T-cell (primary cell): ENCODE measurements at regions not wholly inside any gene's neighbourhood (a gene's known extent, or its start where the extent isn't known, plus 50 kb on each side); places are given as distances from the start of the nearest gene placed in this dataset.

ENCODE experiments used
- ATAC-seq, 4 experiments: fragments of 200-7000 bp in 3 of 4; fragments of 150-1000 bp in 1 of 4; cut with Tn5 transposase; replicated peaks in 1 of 4; 1 replicate in 3 of 4; 2 replicates in 1 of 4; pipeline ENCODE4 v1.10.0; 2021; ENCODE audit warnings: moderate library complexity in 3 of 4, mild to moderate bottlenecking in 2 of 4, moderate number of reproducible peaks in 1 of 4
- CTCF ChIA-PET, 2 donors: fragments of 300-600 bp; sonication (Branson Sonifier 250); formaldehyde crosslinking; loops; one replicate each; lab custom pipeline; 2022; ENCODE audit warnings: antibody characterized with exemption in 2 of 2; lab: Charles Lee
- POLR2A ChIA-PET, 2 donors: fragments of 300-600 bp; sonication (Branson Sonifier 250); formaldehyde crosslinking; loops; one replicate each; lab custom pipeline; 2022; ENCODE audit warnings: antibody characterized with exemption in 2 of 2; lab: Charles Lee
- DNase-seq, 35 experiments: peaks; one replicate each; pipeline versions ENCODE4 v3.0.0 to v3.0.0-alpha.2; 2013 to 2023
- H3K27ac ChIP-seq: one replicate; pipeline ENCODE4 v1.5.1; 2013; ENCODE audit warnings: low read length
- H3K27me3 ChIP-seq, 2 experiments: replicated peaks in 1 of 2; 1 replicate in 1 of 2; 2 replicates in 1 of 2; pipeline versions ENCODE4 v1.6.1 to v1.7.0; 2013; ENCODE audit warnings: low read length in 1 of 2, mixed read lengths in 1 of 2; ENCODE audit not compliant: control insufficient read depth in 2 of 2, insufficient read depth in 2 of 2; ENCODE audit errors: extremely low read depth in 1 of 2
- H3K36me3 ChIP-seq, 2 donors: 1 replicate in 1 of 2; 2 replicates in 1 of 2; pipeline versions ENCODE4 v1.6.1 to v1.7.0; 2013; ENCODE audit warnings: low read length in 1 of 2; ENCODE audit not compliant: control insufficient read depth in 2 of 2, insufficient read depth in 1 of 2; ENCODE audit errors: extremely low read depth in 1 of 2
- H3K4me1 ChIP-seq, 2 experiments: 1 replicate in 1 of 2; 2 replicates in 1 of 2; pipeline versions ENCODE4 v1.6.1 to v1.7.0; 2013; ENCODE audit warnings: low read length in 2 of 2, mixed read lengths in 1 of 2; ENCODE audit not compliant: insufficient read depth in 2 of 2, control insufficient read depth in 1 of 2; ENCODE audit errors: extremely low read depth in 1 of 2
- H3K4me3 ChIP-seq, 2 donors: 1 replicate in 1 of 2; 2 replicates in 1 of 2; pipeline versions ENCODE4 v1.5.1 to v1.7.0; 2013; ENCODE audit warnings: mild to moderate bottlenecking in 2 of 2, low read length in 1 of 2, moderate library complexity in 1 of 2; ENCODE audit not compliant: control insufficient read depth in 1 of 2; ENCODE audit errors: extremely low read depth in 1 of 2
- H3K9me3 ChIP-seq: 2 replicates; pipeline ENCODE4 v1.7.0; 2013
- H3K27ac Mint-ChIP-seq, 2 donors: one replicate each; pipeline ENCODE4 v1.8.0; 2020 to 2021; ENCODE audit warnings: mild to moderate bottlenecking in 2 of 2, mixed read lengths in 2 of 2
- H3K27me3 Mint-ChIP-seq, 2 donors: one replicate each; pipeline ENCODE4 v1.8.0; 2021 to 2022; ENCODE audit warnings: mixed read lengths in 2 of 2
- H3K36me3 Mint-ChIP-seq: one replicate; pipeline ENCODE4 v1.8.0; 2021; ENCODE audit warnings: mixed read lengths
- H3K4me1 Mint-ChIP-seq, 3 donors: one replicate each; pipeline ENCODE4 v1.8.0; 2020 to 2022; ENCODE audit warnings: mixed read lengths in 3 of 3, mild to moderate bottlenecking in 1 of 3
- H3K4me3 Mint-ChIP-seq, 3 donors: one replicate each; pipeline ENCODE4 v1.8.0; 2020 to 2022; ENCODE audit warnings: mild to moderate bottlenecking in 3 of 3, mixed read lengths in 3 of 3, moderate library complexity in 3 of 3
- H3K9me3 Mint-ChIP-seq, 3 donors: one replicate each; pipeline ENCODE4 v1.8.0; 2020 to 2022; ENCODE audit warnings: mixed read lengths in 3 of 3
- WGBS: methylation state at CpG from one replicate; pipeline ENCODE4 v1.1.5; 2013; ENCODE audit warnings: missing lambda C conversion rate; ENCODE audit not compliant: insufficient coverage; 5-methylcytosine and 5-hydroxymethylcytosine counted together

DNA sequence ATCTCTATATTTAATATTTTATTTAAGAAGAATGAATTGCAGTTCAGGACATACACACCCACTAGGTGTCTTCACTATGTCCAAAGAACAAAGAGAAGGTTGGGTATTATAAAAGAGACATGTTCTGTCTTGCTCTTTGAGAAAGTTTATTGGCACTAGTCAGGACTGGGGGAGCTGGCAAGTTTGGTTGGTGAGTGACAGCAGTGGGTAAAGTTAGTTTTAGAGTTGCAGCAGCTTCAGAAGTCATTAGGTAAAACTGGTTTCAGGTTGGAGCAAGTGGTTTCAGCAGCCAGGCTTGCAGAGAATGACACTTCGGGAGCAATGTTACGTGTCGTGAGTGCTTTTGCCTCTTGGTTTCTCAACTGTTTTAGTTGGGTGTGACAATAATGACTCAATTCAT, 142.2 kb upstream of the HS3ST3A1 start:
- Histone ChIP-seq H3K9me3 (no peaks in the 10 kb centered on the region), H3K27me3 (peaks cover 0 to 2% of the 10 kb centered on the region in 2 experiments), H3K4me3 (no peak overlapping the region), H3K27ac (no peak overlapping the region), H3K36me3 (no peaks in the 10 kb centered on the region), H3K4me1 (no peaks in the 10 kb centered on the region)
- no peak overlapping the region for H3K4me3 Mint-ChIP-seq
- DNase-seq (no peak), ATAC-seq (no peak)
- no peaks in the 10 kb centered on the region for H3K36me3 Mint-ChIP-seq
- no CpG with 5 or more reads among the region's 3 CpGs for WGBS
- peaks cover 9 to 14% of the 10 kb centered on the region in 2 donors for H3K27me3 Mint-ChIP-seq
- H3K4me1 Mint-ChIP-seq, result no peaks in the 10 kb centered on the region
- ChIA-PET POLR2A (no interaction called here), CTCF (no interaction called here)
- no peak overlapping the region for H3K27ac Mint-ChIP-seq
- no peaks in the 10 kb centered on the region for H3K9me3 Mint-ChIP-seq

DNA sequence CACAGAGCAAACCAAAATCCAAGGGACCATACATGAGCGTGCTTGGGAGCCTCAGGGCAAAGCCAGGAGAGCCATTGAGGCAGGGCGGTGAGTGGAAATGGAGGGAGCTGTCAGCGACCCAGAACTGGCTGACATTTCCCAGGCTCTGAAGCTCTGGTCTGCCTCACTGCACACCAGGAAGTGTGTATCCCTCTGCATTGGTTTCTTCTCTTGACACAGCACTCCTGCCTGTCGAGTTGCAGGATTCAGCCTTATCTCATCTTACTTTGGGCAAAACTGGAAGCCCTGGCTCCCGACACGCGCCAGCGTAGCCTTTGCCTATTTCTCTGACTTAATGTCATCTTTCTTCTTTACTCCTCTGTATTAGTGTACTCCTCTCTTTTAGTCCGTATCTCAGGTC, 144.7 kb upstream of the HS3ST3A1 start:
- DNase-seq (no peak), ATAC-seq (no peak)
- Histone ChIP-seq H3K36me3 (no peaks in the 10 kb centered on the region), H3K27ac (no peak overlapping the region), H3K9me3 (no peaks in the 10 kb centered on the region), H3K27me3 (peaks cover 0 to 2% of the 10 kb centered on the region in 2 experiments), H3K4me3 (no peak overlapping the region), H3K4me1 (no peaks in the 10 kb centered on the region)
- 71% methylated on average over 4 of the region's 9 CpGs for WGBS
- peaks cover 9 to 17% of the 10 kb centered on the region in 2 donors for H3K27me3 Mint-ChIP-seq
- H3K4me3 Mint-ChIP-seq, result no peak overlapping the region
- H3K9me3 Mint-ChIP-seq, result no peaks in the 10 kb centered on the region
- POLR2A ChIA-PET, result no interaction called here
- no peaks in the 10 kb centered on the region for H3K4me1 Mint-ChIP-seq
- CTCF ChIA-PET, result no interaction called here
- H3K27ac Mint-ChIP-seq, result no peak overlapping the region
- H3K36me3 Mint-ChIP-seq, result no peaks in the 10 kb centered on the region

DNA sequence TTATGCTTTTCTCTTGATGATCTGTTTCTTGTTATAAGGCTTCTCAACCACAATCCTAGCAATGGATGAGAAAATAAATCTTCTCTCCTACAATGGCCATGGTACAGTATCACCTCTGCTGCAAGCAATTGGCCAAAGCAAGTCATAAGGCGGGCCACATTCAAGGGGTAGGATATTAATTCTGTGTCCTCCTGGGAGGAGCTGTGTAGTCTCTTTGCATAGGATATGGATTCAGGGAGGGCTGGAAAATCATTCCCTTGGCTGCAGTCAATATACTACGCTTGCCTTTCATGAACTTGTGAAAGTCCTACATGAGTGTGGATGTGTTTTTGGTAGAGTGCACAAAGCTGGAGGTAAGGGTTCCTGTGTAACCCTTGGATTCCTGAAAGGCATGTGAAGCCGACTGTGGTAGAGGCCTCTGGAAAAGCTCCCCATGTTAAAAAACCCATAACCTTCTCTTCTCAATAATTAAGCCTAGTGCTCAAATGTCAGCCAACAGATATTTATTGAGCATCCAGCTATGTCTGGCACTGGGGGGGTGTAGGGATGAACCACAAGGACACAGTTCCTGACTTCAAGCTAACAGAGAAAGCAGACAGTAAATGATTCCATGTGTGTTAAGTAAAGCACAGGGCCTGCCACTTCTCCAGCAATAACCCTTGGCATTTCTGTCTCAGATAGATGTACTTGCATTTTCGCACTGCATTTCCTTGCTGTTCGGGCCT, 147.6 kb upstream of the HS3ST3A1 start:
- H3K36me3 Mint-ChIP-seq, result no peaks in the 10 kb centered on the region
- no peak overlapping the region for H3K4me3 Mint-ChIP-seq
- ATAC-seq (no peak), DNase-seq (no peak)
- H3K27ac Mint-ChIP-seq, result no peak overlapping the region
- no peaks in the 10 kb centered on the region for H3K36me3 ChIP-seq
- peaks cover 5 to 17% of the 10 kb centered on the region in 2 donors for H3K27me3 Mint-ChIP-seq
- POLR2A ChIA-PET, result no interaction called here
- H3K4me1 ChIP-seq, result no peaks in the 10 kb centered on the region
- H3K9me3 ChIP-seq, result no peaks in the 10 kb centered on the region
- peaks cover 0 to 2% of the 10 kb centered on the region in 2 experiments for H3K27me3 ChIP-seq
- H3K4me1 Mint-ChIP-seq, result no peaks in the 10 kb centered on the region
- CTCF ChIA-PET, result no interaction called here
- WGBS, result 80% methylated on average over 2 of the region's 5 CpGs
- no peaks in the 10 kb centered on the region for H3K9me3 Mint-ChIP-seq
- no peak overlapping the region for H3K4me3 ChIP-seq
- no peak overlapping the region for H3K27ac ChIP-seq

DNA sequence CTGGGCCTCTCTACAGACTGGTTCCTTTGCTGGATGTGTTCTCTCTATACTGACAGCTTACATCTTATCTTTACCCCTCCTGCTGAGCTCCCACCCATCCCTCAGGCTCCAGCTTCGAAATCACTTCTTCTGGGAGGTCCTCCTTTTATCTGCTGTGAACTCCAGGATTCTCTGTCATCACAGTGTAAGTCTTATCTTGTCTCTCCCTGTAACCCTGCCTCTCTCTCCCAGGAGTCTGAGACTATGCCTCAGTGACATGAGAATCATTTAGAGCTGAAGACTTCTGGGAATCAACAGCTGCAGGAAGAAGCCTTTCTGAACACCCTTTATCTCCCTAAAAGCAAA, 148.1 kb upstream of the HS3ST3A1 start:
- H3K36me3 Mint-ChIP-seq, result no peaks in the 10 kb centered on the region
- no peak overlapping the region for H3K27ac ChIP-seq
- H3K9me3 Mint-ChIP-seq, result no peaks in the 10 kb centered on the region
- H3K9me3 ChIP-seq, result no peaks in the 10 kb centered on the region
- DNase-seq (no peak), ATAC-seq (no peak)
- ChIA-PET POLR2A (no interaction called here), CTCF (no interaction called here)
- no peaks in the 10 kb centered on the region for H3K27me3 ChIP-seq
- WGBS, result 14% methylated on average over 1 of the region's 1 CpG
- no peaks in the 10 kb centered on the region for H3K36me3 ChIP-seq
- H3K27me3 Mint-ChIP-seq, result peaks cover 5 to 15% of the 10 kb centered on the region in 2 donors
- no peaks in the 10 kb centered on the region for H3K4me1 ChIP-seq
- H3K4me1 Mint-ChIP-seq, result no peaks in the 10 kb centered on the region
- H3K27ac Mint-ChIP-seq, result no peak overlapping the region
- H3K4me3 Mint-ChIP-seq, result no peak overlapping the region
- no peak overlapping the region for H3K4me3 ChIP-seq

DNA sequence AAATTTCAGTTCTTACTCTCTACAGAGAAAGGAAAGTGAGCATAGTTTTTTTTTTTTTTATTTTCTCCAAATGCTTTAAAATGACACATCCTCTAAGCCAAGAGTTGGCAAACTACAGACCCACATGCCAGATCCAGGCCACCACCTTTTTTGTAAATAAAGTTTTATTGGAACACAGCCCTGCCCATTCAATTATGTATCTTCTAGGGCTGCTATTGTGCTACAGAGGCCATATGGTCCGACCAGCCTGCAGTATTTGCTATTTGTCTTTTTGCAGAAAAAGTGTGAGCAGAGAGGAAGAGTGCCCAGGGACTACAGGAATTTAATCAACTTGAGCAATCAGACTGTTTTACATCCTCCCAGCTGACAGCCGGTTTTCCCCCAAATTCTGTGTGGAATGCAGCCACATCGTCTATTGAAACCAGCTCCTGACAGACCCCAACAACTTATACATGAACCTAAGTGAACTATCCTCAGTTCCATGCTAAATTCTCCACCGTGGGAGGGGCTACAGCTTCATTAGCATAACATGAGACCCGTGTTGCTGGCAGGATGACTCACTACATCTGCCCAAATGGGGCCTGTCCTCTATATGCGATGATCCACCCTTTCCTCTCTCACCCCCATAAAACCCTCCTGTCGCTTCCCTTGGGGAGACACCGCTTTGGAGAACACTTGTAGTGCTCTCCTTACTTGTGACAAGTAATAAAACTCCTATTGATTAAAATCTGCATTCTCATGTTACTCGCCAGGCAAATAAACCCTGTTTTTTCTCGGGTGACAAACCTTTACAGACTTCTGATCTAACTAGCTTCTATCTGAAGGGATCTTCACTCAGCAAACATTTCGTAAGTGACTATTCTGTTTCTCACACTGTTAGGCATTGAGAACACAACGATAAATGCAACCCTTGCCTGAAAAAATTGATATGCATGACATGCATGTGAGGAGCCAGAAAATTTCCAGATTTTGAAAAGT, 149.4 kb upstream of the HS3ST3A1 start:
- ATAC-seq, result no peak
- Histone ChIP-seq H3K27me3 (no peaks in the 10 kb centered on the region), H3K4me1 (no peaks in the 10 kb centered on the region), H3K4me3 (no peak overlapping the region), H3K9me3 (no peaks in the 10 kb centered on the region), H3K36me3 (no peaks in the 10 kb centered on the region), H3K27ac (no peak overlapping the region)
- H3K27ac Mint-ChIP-seq, result no peak overlapping the region
- H3K4me1 Mint-ChIP-seq, result no peaks in the 10 kb centered on the region
- DNase-seq, result no peak
- H3K27me3 Mint-ChIP-seq, result peaks cover 0 to 12% of the 10 kb centered on the region in 2 donors
- H3K36me3 Mint-ChIP-seq, result no peaks in the 10 kb centered on the region
- POLR2A ChIA-PET, result no interaction called here
- H3K4me3 Mint-ChIP-seq, result no peak overlapping the region
- 68% methylated on average over 9 of the region's 12 CpGs for WGBS
- H3K9me3 Mint-ChIP-seq, result no peaks in the 10 kb centered on the region
- CTCF ChIA-PET, result no interaction called here

DNA sequence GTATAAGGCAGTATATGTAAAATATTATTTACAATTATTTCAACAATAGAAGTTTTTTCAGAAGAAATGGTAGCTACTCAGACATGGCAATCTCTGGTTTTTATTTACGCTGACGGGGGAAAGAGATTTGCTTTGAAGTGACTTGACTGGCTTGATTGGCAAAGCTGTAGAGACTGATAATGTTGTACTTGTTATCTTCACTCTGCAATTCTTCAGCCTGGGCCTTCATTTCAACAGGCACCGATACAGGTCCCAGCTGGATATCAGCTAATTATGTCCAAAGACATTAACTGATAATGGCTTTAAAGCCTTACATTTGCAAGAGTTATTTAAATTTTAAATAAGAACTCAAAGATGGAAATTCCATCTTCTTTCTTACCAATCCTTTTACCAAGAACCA, 151.4 kb upstream of the HS3ST3A1 start:
- ChIA-PET POLR2A (interaction anchor here in 1 of 2 donors (0.5 kb wide), 1 partner anchor 71 kb away, joined by 3 read pairs; no protein-coding TSS in a partner anchor), CTCF (interaction anchor here in 1 of 2 donors (1.0 kb wide), 1 partner anchor 549 kb away, joined by 3 read pairs; no protein-coding TSS in a partner anchor)
- Mint-ChIP-seq H3K9me3 (no peaks in the 10 kb centered on the region), H3K27ac (no peak overlapping the region), H3K36me3 (no peaks in the 10 kb centered on the region), H3K27me3 (peaks cover 0 to 12% of the 10 kb centered on the region in 2 donors), H3K4me1 (no peaks in the 10 kb centered on the region), H3K4me3 (no peak overlapping the region)
- Histone ChIP-seq H3K36me3 (no peaks in the 10 kb centered on the region), H3K4me3 (no peak overlapping the region), H3K4me1 (no peaks in the 10 kb centered on the region), H3K27ac (no peak overlapping the region), H3K27me3 (no peaks in the 10 kb centered on the region), H3K9me3 (no peaks in the 10 kb centered on the region)
- WGBS, result no CpG with 5 or more reads among the region's 3 CpGs
- DNase-seq (no peak), ATAC-seq (no peak)
